Neural cell (in vitro differentiated cells): ENCODE measurements at regions not wholly inside any gene's neighbourhood (a gene's known extent, or its start where the extent isn't known, plus 50 kb on each side); places are given as distances from the start of the nearest gene placed in this dataset.

Experiments
- H2AFZ ChIP-seq: fragments of 200-600, 300-800 bp; sonication (generic), shearing (Covaris generic); 2 replicates; pipeline ENCODE4 v1.6.0; 2014; ENCODE audit warnings: low read depth, mild to moderate bottlenecking, antibody characterized with exemption, low read length, moderate library complexity
- H3F3A ChIP-seq: fragments of 200-600 bp; shearing (Covaris generic); 2 replicates; pipeline ENCODE4 v1.6.1; 2016; ENCODE audit warnings: mild to moderate bottlenecking, moderate library complexity, mixed read lengths, antibody characterized with exemption, low read length; ENCODE audit not compliant: insufficient read depth, poor library complexity, severe bottlenecking
- H3K27ac ChIP-seq: fragments of 200-600, 300-800 bp; sonication (generic), shearing (Covaris generic); 2 replicates; pipeline ENCODE4 v1.5.1; 2014; ENCODE audit warnings: mild to moderate bottlenecking, low read length, moderate library complexity
- H3K27me3 ChIP-seq: fragments of 300-800, 200-600 bp; sonication (generic), shearing (Covaris generic); 2 replicates; pipeline ENCODE4 v1.6.0; 2014; ENCODE audit warnings: mild to moderate bottlenecking, low read depth, low read length, moderate library complexity; ENCODE audit not compliant: insufficient read depth
- H3K36me3 ChIP-seq: fragments of 300-800, 200-600 bp; sonication (generic), shearing (Covaris generic); 2 replicates; pipeline ENCODE4 v1.5.1; 2014; ENCODE audit warnings: mild to moderate bottlenecking, antibody characterized with exemption, low read length, moderate library complexity; ENCODE audit not compliant: insufficient read depth
- H3K4me2 ChIP-seq: fragments of 300-800, 200-600 bp; sonication (generic), shearing (Covaris generic); 2 replicates; pipeline ENCODE4 v1.6.0; 2014; ENCODE audit warnings: mild to moderate bottlenecking, low read length
- H3K4me3 ChIP-seq: fragments of 300-800, 200-600 bp; sonication (generic), shearing (Covaris generic); 2 replicates; pipeline ENCODE4 v1.5.1; 2014; ENCODE audit warnings: mild to moderate bottlenecking, low read length, moderate library complexity
- H3K79me2 ChIP-seq: fragments of 200-600 bp; shearing (Covaris generic); replicated peaks from 2 replicates; pipeline ENCODE4 v1.6.0; 2014; ENCODE audit warnings: mild to moderate bottlenecking, low read length, moderate library complexity; ENCODE audit not compliant: insufficient read depth
- H3K9ac ChIP-seq: fragments of 300-800, 200-600 bp; sonication (generic), shearing (Covaris generic); 2 replicates; pipeline ENCODE4 v1.6.1; 2016; ENCODE audit warnings: mild to moderate bottlenecking, low read length, mixed read lengths
- H3K9me2 ChIP-seq: fragments of 200-600 bp; shearing (Covaris generic); 2 replicates; pipeline ENCODE4 v1.6.1; 2016; ENCODE audit warnings: mild to moderate bottlenecking, low read length, mixed read lengths; ENCODE audit not compliant: insufficient read depth
- H3K9me3 ChIP-seq: fragments of 200-600, 300-800 bp; sonication (generic), shearing (Covaris generic); 2 replicates; pipeline ENCODE4 v1.6.1; 2016; ENCODE audit warnings: mild to moderate bottlenecking, mixed run types, low read length, moderate library complexity, mixed read lengths
- H4K20me1 ChIP-seq: fragments of 200-600 bp; shearing (Covaris generic); 2 replicates; pipeline ENCODE4 v1.6.1; 2016; ENCODE audit warnings: mild to moderate bottlenecking, mixed run types; ENCODE audit not compliant: insufficient read depth
- EP300 ChIP-seq: fragments of 450-650 bp; conservative IDR thresholded peaks from 2 replicates; pipeline ENCODE4 v1.6.1; 2014; ENCODE audit warnings: antibody characterized with exemption, mild to moderate bottlenecking, moderate library complexity; ENCODE audit not compliant: poor library complexity, severe bottlenecking
- EZH2 ChIP-seq: fragments of 200-600, 300-800 bp; shearing (Covaris generic), sonication (generic); IDR thresholded peaks from 2 replicates; pipeline ENCODE4 v1.6.1; 2014; ENCODE audit warnings: antibody characterized with exemption, low read length, borderline replicate concordance, mild to moderate bottlenecking; ENCODE audit not compliant: insufficient read depth, poor library complexity, severe bottlenecking
- MXI1 ChIP-seq: fragments of 450-650 bp; conservative IDR thresholded peaks from 2 replicates; pipeline ENCODE4 v1.6.1; 2014; ENCODE audit warnings: antibody characterized with exemption, mild to moderate bottlenecking; ENCODE audit not compliant: poor library complexity, severe bottlenecking
- POLR2AphosphoS5 ChIP-seq: IDR thresholded peaks from 2 replicates; pipeline ENCODE4 v1.6.1; 2012
- RAD21 ChIP-seq: fragments of 450-650 bp; conservative IDR thresholded peaks from 2 replicates; pipeline ENCODE4 v1.6.1; 2014; ENCODE audit warnings: antibody characterized with exemption, mild to moderate bottlenecking, moderate library complexity
- REST ChIP-seq: IDR thresholded peaks from 2 replicates; pipeline ENCODE4 v1.6.1; 2012; ENCODE audit warnings: borderline replicate concordance
- SMC3 ChIP-seq: fragments of 450-650 bp; conservative IDR thresholded peaks from 2 replicates; pipeline ENCODE4 v1.6.1; 2014; ENCODE audit warnings: antibody characterized with exemption, mild to moderate bottlenecking, moderate library complexity; ENCODE audit not compliant: poor library complexity
- TAF1 ChIP-seq: IDR thresholded peaks from 2 replicates; pipeline ENCODE4 v1.6.1; 2012; ENCODE audit warnings: low read depth
- TF ChIP-seq, protein P1 (sequence below): fragments of 450-650 bp; IDR thresholded peaks from 2 replicates; pipeline ENCODE4 v1.5.1; 2014; ENCODE audit warnings: antibody characterized with exemption, mild to moderate bottlenecking, moderate library complexity; ENCODE audit not compliant: poor library complexity, severe bottlenecking

DNA sequence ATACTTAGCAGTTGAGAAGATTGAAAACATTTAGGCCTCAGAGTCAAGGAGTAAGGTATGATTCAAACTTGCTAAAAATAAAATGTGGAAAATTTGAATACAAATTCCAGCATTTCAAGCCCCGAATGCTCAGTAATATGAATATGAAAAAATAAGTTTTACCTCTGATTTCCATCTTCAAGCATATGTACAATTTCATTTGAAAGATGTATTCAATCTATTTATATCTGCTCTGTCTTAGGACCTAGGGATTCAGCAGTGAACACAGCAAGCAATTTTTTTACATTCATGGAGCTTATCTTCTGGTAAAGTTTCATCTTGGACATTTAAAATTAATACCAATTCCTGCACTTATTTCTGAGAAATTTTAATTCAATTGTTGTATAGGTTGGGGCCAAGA, 262.7 kb upstream of the FOXQ1 start (continued):
- TF ChIP-seq, protein P1, sequence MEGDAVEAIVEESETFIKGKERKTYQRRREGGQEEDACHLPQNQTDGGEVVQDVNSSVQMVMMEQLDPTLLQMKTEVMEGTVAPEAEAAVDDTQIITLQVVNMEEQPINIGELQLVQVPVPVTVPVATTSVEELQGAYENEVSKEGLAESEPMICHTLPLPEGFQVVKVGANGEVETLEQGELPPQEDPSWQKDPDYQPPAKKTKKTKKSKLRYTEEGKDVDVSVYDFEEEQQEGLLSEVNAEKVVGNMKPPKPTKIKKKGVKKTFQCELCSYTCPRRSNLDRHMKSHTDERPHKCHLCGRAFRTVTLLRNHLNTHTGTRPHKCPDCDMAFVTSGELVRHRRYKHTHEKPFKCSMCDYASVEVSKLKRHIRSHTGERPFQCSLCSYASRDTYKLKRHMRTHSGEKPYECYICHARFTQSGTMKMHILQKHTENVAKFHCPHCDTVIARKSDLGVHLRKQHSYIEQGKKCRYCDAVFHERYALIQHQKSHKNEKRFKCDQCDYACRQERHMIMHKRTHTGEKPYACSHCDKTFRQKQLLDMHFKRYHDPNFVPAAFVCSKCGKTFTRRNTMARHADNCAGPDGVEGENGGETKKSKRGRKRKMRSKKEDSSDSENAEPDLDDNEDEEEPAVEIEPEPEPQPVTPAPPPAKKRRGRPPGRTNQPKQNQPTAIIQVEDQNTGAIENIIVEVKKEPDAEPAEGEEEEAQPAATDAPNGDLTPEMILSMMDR = no peak

DNA sequence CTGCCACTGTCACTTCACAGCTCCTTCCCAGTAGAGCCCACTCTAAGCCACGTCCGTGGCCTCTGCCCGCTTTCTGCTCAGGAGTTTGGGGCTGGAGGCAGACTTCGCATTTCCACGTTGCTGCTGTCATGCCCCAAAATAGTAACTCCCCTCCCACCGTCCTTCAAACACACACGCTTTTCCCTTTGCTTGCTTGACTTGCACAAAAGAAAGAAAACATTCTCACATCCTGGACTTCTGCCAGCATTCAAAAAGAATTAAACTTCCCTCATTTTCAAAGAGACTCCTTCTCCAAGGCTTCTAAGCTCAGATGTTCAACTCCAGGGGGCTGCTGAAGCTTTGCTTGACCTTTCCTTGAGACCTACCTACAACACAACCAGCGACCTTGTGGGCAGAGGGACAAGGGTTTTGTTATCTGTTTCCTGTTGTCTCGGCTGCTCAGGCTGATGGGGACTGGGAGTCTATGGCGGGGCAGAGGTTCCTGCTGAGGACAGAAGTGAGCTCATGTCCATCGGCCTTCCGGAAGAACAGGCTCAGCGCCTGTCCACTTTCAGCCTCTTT, 263.8 kb upstream of the FOXQ1 start:
- Histone ChIP-seq H3K9me2 (no peaks in the 10 kb centered on the region), H3F3A (no peaks in the 10 kb centered on the region), H3K9ac (no peak overlapping the region), H3K4me2 (no peak overlapping the region), H3K79me2 (no peaks in the 10 kb centered on the region), H3K27me3 (no peaks in the 10 kb centered on the region), H2AFZ (no peak overlapping the region), H3K36me3 (no peaks in the 10 kb centered on the region), H3K9me3 (no peaks in the 10 kb centered on the region), H3K27ac (no peak overlapping the region), H4K20me1 (no peaks in the 10 kb centered on the region), H3K4me3 (no peak overlapping the region)
- no peak for TF ChIP-seq SMC3

DNA sequence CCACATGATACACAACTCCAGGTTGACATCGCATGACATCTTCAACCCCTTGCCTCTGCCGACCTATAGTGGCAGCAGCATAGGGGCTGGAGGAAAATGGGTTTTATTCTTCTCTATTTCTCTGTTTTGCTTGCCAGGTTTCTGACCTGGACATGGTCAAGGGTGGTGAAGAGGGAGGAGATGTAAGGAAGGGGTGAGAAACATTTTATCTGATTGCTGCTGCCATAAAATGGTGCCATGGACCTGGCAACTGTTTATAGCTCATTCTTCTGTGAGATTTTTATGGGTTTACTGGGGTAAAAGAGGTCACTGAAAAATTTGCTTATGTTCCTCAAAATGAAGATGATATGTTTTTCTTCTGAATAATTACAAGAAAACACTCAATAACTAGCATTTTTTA, 266.7 kb upstream of the FOXQ1 start:
- Histone ChIP-seq H3K4me3 (no peak overlapping the region), H2AFZ (no peak overlapping the region), H4K20me1 (no peaks in the 10 kb centered on the region), H3K4me2 (no peak overlapping the region), H3K27me3 (no peaks in the 10 kb centered on the region), H3F3A (no peaks in the 10 kb centered on the region), H3K9me2 (no peaks in the 10 kb centered on the region), H3K27ac (no peak overlapping the region), H3K36me3 (no peaks in the 10 kb centered on the region), H3K9ac (no peak overlapping the region), H3K9me3 (no peaks in the 10 kb centered on the region), H3K79me2 (no peaks in the 10 kb centered on the region)
- TF ChIP-seq POLR2AphosphoS5 (no peak), EP300 (no peak), REST (no peak), TAF1 (no peak), MXI1 (no peak), SMC3 (no peak), RAD21 (no peak), EZH2 (no peak)
- TF ChIP-seq, protein P1 = no peak
